ENCODE measurements at regions not wholly inside any gene's neighbourhood (a gene's known extent, or its start where the extent isn't known, plus 50 kb on each side); places are given as distances from the start of the nearest gene placed in this dataset.

DNA sequence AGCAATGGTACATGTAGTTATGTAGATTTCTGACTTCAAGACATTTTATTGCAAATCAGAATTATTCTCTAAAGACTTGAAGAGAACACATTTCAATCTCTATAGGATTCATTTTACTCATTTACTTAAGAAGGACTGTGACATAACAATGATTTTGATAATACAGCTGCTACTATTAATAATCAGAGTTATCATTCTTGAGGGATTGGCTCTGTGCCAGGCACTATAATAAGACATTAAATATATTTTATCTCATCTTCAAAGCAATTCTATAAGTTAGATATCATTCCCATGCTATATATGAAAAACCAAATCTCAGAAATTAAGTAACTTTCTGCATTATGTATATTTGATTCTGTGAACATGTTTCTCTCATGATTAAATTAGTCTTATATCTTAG is 103.7 kb upstream of the CALCR start:
- Mint-ChIP-seq H3K4me1 (peaks cover 0 to 5% of the 10 kb centered on the region in 2 experiments; a peak in 1 of 4 replicates), H3K36me3 (ENCODE audit: insufficient read depth in 1 of 3, low read depth in 3 of 3) (peaks cover 0 to 15% (median 0%) of the 10 kb centered on the region in 3 experiments; a peak in 2 of 7 replicates), H3K9me3 (peaks cover 0 to 3% of the 10 kb centered on the region in 2 experiments; a peak in 1 of 5 replicates), H3K27ac (no peak overlapping the region), H3K27me3 (ENCODE audit: low read depth) (no peaks in the 10 kb centered on the region), H3K4me3 (no peak overlapping the region)
- no peaks in the 10 kb centered on the region for H4K20me1 ChIP-seq (ENCODE audit: control insufficient read depth, insufficient read depth, insufficient read length)
- H3K4ac ChIP-seq (ENCODE audit: low read depth, low read length), result no peak overlapping the region
- H2BK15ac ChIP-seq (ENCODE audit: low read depth, low read length), result no peak overlapping the region
- no peak overlapping the region for H2BK5ac ChIP-seq (ENCODE audit: insufficient read length, low read length)
- no peak overlapping the region for H3K9ac ChIP-seq (ENCODE audit: extremely low read depth, insufficient read length, low read length)
- no peaks in the 10 kb centered on the region for H3K9me3 ChIP-seq (ENCODE audit: control insufficient read depth, low read depth, low read length)
- H2BK20ac ChIP-seq (ENCODE audit: low read depth, low read length, poor library complexity, severe bottlenecking), result no peak overlapping the region
- H3K27me3 ChIP-seq (ENCODE audit: insufficient read depth, low read length), result no peaks in the 10 kb centered on the region
- no peak overlapping the region for H2AFZ ChIP-seq (ENCODE audit: low read length)
- no peaks in the 10 kb centered on the region for H3K23me2 ChIP-seq (ENCODE audit: insufficient read length, low read depth, low read length, poor library complexity, severe bottlenecking)
- H2BK12ac ChIP-seq (ENCODE audit: insufficient read length, low read depth, low read length), result no peak overlapping the region
- no peak overlapping the region for H2AK5ac ChIP-seq (ENCODE audit: insufficient read length, low read length)
- H3K14ac ChIP-seq (ENCODE audit: insufficient read depth, low read length), result no peak overlapping the region
- no peak overlapping the region for H4K91ac ChIP-seq (ENCODE audit: insufficient read length, low read depth, low read length)
- no peak overlapping the region for H3K23ac ChIP-seq (ENCODE audit: insufficient read length, low read depth, low read length)
- H3K79me1 ChIP-seq (ENCODE audit: insufficient read depth, low read depth, low read length, poor library complexity, severe bottlenecking), result no peaks in the 10 kb centered on the region
- H2BK120ac ChIP-seq (ENCODE audit: low read depth, low read length, poor library complexity, severe bottlenecking), result no peak overlapping the region
- TF ChIP-seq, protein P1, sequence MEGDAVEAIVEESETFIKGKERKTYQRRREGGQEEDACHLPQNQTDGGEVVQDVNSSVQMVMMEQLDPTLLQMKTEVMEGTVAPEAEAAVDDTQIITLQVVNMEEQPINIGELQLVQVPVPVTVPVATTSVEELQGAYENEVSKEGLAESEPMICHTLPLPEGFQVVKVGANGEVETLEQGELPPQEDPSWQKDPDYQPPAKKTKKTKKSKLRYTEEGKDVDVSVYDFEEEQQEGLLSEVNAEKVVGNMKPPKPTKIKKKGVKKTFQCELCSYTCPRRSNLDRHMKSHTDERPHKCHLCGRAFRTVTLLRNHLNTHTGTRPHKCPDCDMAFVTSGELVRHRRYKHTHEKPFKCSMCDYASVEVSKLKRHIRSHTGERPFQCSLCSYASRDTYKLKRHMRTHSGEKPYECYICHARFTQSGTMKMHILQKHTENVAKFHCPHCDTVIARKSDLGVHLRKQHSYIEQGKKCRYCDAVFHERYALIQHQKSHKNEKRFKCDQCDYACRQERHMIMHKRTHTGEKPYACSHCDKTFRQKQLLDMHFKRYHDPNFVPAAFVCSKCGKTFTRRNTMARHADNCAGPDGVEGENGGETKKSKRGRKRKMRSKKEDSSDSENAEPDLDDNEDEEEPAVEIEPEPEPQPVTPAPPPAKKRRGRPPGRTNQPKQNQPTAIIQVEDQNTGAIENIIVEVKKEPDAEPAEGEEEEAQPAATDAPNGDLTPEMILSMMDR (conservative IDR thresholded peaks at IDR 0.05), result no peak
- H4K8ac ChIP-seq (replicated peaks; ENCODE audit: insufficient read length, low read depth, low read length), result no peak overlapping the region
- no peak overlapping the region for H3T11ph ChIP-seq (ENCODE audit: low read length)
- no peak overlapping the region for H4K5ac ChIP-seq (ENCODE audit: insufficient read length, low read depth, low read length)
- no peak overlapping the region for H3K4me2 ChIP-seq (ENCODE audit: insufficient read depth, insufficient read length, low read length)
- DNase-seq, result no peak
- H3K27ac ChIP-seq (ENCODE audit: insufficient read length, low read depth, low read length), result no peak overlapping the region
- H3K18ac ChIP-seq (ENCODE audit: insufficient read length, low read depth, low read length), result no peak overlapping the region
- H3K79me2 ChIP-seq (ENCODE audit: insufficient read depth, low read length), result no peaks in the 10 kb centered on the region
- H3K56ac ChIP-seq (ENCODE audit: insufficient read length, low read depth, low read length), result no peak overlapping the region
- no peaks in the 10 kb centered on the region; the same call in 1 of the 2 replicates for H3K4me1 ChIP-seq (ENCODE audit: insufficient read depth, low read length)

All from H9 (cell line).